Kidney capillary endothelial cell (primary cell): ENCODE measurements at regions not wholly inside any gene's neighbourhood (a gene's known extent, or its start where the extent isn't known, plus 50 kb on each side); places are given as distances from the start of the nearest gene placed in this dataset.

ENCODE experiments used
- DNase-seq: peaks from one replicate; pipeline ENCODE4 v3.0.0-alpha.2; 2018; ENCODE audit warnings: low spot score

DNA sequence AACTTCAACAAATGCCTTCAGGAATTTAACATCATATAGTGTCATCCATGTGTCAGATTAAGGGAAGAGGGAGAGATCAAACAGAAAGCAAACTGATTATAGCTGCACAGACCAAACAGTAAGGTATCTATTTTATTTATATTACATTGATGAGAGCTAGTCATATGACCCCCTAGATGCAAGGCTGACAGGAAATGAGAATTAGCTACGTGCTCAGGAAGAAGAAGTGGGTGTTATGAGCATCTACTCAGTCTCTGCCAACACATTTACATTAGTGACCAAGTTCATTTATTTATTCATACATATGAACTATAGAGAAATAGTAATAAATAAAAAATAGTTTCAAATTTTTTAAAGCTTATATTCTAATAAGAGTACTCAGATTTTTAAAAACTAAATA lies 787.3 kb downstream of the KCTD16 start:
- no peak for DNase-seq

DNA sequence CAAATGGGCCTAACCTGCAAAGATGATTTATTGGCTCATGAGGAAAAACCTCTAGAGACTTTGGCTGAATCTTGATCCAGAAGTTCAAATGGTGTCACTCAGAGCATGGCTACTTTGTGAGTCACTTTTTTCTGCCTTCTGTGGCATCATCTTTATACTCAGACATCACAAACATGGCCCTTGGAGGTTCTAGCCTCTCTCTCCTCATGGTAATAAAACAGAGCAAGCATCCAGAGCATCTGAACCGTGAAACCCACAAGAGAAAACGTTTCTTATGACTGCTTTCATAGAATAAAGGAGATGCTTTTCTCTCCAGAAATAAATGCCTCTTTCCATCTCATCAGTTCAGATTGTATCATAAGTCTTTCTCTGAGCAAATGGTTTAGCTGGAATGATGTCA lies 780.3 kb downstream of the KCTD16 start:
- DNase-seq = no peak

DNA sequence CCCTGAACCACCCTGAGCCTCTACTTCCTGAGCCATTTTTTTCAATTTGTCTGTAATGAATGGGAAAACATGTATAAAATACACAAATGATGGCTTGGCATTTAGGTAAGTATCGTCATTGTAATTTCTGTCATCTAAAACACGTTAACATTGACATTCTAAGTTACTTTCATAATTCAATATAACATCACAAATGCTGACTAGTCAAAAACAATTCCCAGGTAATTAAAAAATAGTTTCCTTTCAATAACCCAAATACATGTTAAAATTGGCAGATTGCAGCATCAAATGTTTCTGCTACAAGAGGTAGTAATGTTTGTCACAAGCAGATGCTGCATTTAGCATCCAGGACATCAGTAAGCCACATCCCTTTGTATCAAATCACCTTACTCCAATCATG lies 776.4 kb downstream of the KCTD16 start:
- no peak for DNase-seq

DNA sequence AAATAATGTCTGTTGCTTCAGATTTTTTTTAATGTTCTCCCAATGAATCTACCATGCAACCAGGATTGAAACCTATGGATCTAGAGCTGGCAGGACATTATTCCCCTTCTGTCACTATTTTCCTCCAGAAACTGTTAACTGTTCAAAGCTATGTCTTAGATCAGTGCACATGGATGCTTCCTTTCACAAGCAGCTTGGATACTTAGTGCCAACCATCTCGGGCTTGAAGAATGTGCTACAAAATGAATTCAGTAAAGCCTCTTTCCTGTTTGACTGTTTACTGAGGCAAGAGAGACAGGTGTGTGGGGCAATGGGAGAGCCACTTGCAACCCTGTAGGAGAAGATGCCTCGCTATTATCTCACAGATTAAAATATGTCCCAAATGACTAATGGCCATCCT lies 774.8 kb downstream of the KCTD16 start:
- DNase-seq = no peak

DNA sequence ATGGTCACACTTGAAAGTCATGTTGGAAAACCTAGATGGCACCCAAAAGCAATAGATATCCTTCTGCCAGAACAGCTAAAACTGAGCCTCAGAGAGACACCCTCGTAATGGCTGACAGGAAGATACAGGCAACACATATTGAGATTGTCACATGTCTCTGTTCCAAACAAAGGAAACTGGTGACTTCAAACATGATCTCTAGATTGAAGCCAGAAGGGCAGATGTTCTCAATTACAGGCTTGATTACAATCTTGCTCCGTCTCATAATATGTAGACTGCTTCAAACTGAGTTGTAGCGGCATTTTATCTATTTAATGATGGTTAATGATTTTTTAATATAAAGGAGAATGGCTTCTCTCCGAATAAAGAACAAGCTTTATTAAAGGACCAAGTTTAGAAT lies 774.3 kb downstream of the KCTD16 start:
- no peak for DNase-seq

DNA sequence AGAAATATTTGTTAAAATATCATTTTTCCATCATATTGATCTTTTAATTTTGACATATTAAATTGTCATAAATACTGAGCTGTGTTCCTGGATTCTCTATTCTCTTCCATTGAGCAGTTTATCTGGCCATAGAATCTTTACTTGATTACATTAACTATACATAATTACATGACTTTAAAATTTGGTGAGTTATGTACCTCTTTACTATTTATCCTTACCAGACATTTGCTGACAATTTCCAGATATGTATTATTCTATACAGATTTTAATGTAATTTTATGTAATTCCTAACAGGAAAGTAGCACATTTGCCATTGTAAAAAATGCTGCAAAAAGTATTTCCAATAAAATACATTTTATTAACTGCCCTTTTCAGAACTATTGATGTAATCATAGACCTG lies 770.3 kb downstream of the KCTD16 start:
- DNase-seq = no peak

DNA sequence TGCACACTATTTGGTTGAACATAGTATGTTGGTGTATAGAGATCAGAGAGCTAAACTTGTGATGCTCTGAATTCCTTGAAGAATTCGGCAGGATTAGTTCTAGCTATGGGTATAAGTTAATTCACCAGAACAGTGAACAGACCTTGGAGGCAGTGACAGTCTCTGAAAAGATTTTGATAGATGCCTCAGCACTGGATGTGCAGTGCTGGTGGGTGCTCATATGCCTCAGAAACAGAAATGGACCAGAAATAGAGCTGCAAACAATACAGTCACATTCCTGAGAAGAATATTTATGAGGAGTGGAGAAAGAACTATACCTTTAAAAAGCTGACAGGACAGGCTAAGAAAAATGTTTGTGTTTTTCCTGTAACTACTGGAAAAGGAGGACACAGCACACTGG lies 747.7 kb downstream of the KCTD16 start:
- DNase-seq = no peak

DNA sequence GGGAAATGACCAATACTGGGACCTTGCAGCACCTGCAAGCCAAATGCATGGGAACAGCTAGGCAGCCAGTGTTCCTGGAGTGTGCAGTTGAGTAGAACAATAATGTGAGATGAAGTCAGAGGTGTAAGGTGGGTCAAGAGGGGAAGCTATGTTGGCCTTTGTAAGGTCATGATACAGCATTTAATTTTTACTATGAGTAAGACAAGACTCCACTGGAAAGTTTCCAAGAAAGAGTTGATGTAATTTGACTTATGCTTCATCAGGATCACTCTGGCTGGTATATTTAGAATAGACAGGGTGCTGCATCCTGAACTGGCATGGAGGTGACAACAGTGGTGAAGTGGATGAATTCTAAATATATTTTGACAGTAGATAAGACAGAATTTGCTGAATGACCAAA lies 744.8 kb downstream of the KCTD16 start:
- no peak for DNase-seq

DNA sequence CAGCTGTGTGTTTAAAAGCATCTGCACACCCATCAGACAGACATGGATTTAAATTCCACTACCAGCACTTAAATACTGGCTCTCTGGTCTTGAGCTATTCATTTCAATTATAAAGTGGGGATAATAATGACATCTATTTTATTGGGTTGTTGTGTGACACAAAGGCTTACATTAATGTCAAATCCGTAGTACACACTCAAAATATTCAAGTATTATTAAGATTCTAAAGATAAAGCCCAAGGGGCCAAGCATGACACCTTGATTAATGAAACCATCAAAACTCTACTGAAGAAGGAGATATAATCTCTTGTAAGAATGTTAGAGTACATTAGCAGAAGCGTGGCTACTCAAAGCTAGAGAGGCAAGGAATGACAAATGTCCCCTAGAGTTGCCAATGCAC lies 743.0 kb downstream of the KCTD16 start:
- no peak for DNase-seq

DNA sequence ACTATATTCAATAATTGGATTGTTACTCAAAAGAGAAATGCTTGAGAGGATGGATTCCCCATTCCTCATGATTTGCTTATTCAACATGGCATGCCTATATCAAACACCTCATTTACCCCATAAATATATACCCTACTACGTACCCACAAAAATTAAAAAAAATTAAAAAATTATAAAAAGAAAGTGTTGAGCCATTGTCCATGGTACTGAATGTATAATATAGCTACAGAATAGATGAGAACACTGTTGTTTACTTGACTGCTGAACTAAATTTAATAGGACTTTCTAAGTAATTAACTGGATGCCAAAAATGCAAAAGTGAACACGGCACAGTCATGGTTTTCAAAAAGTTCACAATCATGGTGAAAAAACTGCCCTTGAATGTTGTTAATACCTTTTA lies 725.8 kb downstream of the KCTD16 start:
- DNase-seq = no peak

DNA sequence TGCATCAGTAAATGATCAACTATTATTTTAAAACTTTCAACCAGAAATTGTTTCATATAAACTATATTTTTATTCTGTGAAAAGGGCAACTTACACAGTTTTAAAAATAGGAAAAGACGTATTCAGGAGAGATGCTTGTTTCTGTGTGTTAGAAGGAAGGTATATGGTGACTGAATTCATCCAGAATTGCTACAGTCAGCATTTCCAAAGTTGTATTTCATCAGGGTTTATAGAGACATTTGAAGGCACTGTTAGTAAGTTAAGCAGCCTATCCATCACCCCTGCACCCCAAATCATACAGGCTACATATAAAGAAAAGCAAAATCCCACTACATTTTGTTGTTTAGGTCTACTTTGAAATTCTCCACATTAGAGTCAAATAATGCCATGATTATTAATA lies 716.0 kb downstream of the KCTD16 start:
- DNase-seq = no peak

DNA sequence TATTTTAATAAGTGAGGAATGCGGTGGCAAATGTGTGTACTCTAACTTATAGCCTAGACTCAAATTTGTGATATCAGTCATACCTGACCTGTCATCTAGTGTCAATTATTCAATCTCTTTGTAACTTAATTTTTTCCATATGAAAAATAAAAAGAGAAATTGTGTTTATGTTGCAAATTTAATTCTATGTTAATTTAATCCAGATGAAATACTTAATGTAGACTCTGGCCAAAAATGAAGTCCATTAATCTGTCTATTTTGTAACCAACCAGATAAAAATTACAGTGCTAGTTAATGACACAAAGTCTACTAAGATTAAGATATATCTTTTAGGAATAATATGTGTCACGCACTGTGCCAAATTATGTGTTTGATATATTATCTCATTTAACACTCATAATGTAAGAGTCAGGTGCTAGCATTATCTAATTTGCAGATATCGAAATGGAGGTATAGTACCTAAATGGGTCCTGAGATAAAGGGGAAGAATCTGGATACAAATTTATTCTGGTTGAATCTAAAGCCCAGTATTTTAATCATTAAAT lies 712.1 kb downstream of the KCTD16 start:
- DNase-seq = no peak

DNA sequence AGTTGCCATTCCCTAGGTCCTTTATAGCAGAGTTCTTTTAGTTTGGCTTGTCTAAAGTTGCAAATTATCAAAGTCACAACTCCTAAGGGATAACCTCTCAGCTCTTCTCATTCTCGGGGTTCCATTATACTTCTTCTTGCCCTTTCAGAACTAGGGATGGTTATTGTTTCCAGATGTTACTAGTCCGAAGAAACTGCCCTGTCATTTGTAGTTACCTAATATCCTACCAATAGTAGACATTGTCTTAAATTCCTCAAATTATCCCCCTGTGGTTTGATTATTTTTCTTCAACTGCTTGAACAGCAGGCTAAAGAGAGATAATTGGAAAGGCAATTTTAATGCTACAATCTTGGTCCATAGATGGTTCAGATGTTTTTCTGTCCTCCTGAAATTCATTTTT lies 709.8 kb downstream of the KCTD16 start:
- no peak for DNase-seq

DNA sequence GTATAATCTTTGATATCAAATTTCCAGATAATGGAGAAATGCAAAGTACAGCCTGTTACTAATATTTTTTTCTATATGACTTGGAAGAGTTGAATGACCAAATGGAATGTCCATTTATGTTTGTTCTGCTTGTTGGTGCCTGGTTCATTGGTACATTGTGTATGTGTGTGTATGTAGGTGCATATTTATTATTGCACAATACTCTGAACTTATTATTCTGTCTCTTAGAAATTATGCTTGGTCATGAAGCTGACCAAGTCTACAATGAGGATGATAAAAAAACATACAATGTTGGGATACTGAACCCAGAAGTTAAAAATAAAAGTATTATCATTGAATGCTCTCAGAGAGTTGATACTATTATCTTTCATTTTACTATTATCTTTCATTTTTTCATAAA lies 706.3 kb downstream of the KCTD16 start:
- no peak for DNase-seq

DNA sequence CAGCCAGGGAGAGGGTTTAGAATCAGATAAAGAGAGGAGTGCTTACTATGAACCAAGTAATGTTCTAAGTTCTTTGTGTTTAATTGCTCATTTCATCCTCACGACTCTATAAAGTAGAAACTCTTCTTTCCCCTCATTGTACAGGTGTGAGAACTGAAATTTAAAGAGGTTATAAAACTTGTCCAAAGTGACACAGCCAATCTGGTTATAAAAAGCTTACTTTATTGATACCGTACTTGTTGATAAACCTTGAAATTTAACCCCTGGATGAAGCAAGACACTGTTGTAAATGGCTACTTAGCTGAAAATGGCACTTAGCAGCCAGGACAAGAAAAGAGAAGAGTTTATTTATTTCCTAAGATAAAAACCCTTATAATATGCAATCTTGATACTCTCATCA lies 702.4 kb downstream of the KCTD16 start:
- no peak for DNase-seq

DNA sequence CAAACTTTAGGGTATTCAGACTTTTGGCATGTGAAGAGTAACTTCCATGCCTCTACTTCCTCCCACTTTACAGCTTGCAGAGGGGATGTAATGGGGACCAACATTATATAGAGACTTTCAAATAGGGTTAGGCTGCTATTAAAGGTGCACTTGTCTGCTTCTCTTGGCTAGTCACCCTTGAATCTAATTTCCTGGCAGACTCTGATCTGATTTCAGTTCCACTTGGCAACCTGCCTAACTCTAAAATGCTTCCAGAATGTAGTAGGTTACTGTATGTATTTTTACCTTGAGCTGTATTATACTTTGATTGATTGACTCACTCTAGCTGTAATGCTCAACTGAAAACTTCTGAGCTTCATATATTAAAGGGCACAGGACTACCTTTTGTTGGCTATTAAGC lies 693.4 kb downstream of the KCTD16 start:
- no peak for DNase-seq

DNA sequence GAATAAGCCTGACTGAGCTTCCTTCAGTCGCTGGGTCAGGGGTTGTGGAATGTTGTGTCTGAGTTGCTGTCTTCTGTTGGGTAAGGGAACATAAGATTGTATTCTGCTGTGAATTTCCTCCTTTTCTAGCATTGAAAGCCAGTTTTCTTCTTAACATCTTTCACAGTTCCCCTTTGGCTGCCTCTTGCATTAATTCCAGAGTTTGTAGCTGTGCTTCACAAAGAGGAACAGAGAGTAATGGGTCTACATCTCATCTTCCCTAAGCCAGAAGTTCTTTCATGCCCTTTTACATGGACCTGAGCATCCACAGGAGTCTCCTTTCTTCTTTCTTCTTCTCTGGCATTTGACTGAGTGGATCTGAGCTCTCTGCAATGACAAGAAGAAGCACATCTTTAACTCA lies 686.8 kb downstream of the KCTD16 start:
- no peak for DNase-seq

DNA sequence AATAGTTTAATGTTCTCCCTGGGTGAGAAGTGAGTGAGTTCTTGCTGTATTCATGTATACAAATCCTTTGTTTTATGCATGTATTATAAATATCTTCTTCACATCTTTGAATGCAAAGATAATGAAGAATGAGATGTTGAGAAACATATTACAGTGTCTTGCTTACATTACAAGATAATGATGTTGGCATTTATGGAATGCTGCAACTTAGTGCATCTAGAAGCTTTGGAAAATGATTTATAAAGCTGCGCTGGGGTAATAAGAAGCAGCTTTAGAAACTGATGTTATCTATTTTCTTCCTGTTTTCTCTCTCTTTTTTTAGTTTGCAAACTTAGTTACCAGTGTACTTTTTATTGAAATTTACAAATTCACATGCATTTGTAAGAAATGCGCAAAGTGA lies 673.4 kb downstream of the KCTD16 start:
- no peak for DNase-seq

DNA sequence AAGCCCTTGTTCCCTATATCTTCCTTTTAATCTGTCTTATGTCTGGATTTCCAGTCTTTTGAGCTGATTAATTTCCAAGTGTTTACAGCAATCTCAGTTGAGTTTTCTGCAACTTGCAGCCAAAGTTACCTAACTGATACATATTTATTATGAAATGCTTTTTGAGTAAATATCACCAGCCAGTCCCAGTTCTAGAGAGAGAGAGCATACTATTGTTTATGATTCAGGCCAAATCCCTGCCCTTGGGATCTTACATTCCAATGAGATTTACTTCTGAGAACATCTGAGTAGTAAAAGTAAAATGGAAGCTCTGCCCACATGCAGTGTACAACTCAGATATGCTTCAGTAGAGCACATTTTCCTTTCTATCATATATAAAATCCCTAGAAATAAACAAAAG lies 661.7 kb downstream of the KCTD16 start:
- no peak for DNase-seq

DNA sequence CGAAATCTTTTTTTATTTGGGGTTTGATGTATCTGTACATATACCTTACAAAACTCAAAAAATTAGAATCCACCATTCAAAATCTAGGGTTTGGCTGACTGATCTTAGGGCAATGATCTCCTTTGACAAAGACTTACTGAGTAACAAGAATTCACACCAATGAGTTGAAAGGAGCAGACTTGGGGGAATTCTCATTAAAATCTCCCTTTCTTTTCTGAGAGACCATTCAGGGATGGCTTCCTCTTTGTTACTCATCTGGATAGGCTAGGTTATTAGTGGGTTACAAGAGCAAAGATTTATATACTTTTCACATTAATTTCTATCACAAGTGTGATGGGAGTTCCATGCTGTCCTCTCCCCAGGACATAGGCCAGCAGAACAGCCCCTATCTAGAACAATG lies 661.0 kb downstream of the KCTD16 start:
- DNase-seq = no peak

DNA sequence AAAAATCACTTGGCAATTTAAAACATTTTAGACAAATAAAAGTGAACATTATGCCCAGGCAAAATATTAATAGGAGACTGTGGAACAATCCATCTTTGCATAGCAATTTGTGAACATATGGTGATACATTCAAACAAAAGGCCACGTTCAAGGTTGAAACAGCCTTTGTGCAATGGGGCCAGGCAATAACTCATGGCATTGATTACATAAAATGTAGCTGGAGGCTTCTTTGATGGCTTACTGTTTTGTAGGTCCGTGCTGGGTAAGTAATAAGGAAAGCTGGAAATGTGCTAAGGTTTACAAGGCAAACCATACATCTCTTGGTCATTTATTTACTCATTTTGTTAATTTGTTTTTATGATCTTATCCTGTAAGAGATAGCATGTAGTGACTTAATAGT lies 651.8 kb downstream of the KCTD16 start:
- DNase-seq = no peak

DNA sequence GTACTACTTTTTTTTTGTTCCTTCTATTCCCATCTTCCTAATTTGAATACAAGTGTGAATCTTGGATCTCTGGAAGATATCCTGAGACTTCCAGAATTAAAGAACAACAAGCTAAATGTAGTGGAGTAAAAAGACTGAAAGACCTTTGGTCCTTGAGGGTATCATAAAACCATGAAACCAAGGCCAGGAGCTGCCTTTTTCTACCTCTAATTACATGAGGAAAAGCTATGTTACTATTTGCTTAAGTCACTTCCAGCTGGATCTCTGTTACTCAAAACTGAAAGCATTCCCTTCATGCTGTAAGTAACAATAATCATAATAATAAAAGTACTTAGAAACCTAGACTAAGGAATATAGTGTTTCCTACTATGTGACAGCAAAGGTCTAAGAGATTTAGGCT lies 649.6 kb downstream of the KCTD16 start:
- no peak for DNase-seq

DNA sequence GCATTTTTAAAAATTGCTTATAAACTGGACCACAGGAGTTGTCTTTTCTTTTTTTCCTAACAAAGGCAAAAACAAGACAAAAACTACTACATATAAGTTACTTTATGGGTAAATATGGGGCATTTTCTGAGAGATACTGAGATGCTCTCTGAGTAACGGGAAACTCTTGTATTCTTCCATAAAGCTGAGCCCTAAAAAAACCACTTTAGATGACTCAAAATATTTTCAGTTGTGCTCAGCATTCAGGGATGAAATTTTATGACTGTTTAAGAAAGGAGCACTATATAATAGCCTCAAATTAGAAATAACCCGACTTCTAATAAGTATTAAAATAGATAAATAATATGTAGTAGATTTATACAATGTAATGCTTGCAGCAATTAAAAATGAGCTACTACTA lies 644.5 kb downstream of the KCTD16 start:
- no peak for DNase-seq

DNA sequence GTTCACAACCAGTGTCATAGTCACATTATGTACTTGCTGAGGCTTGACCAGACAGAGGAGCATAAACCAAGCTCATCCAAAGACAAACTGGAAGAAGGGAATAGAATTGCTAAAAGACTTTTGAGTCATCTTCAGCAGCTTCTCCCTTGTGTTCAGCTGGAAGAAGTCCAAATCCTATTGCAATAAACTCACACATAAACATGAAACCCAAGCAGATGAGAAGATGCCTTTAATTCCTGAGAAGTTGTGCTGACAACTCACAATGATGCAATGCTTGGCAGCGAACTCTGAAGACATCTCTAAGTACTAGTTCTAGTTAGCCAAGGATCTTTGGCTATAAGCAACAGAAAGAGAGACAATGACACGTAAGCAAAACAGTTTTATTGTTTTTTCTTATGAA lies 642.1 kb downstream of the KCTD16 start:
- no peak for DNase-seq

DNA sequence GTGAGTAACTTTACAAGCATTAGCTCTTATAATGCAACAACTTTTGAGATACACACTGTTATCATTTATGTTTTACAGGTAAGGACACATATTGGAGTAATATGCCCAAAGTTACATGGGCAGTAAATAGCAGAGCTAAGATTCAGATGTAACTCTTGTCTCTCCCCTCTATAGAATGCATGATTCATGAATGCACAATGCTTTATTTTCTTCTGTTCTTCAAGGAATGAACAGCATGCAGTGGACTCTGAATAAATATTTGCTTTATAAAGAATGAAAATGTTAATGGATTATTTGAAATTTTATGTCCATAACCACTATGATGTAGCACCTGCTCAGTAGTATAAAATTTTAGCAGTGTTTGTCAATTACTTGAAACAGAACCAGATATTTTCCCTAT lies 629.5 kb downstream of the KCTD16 start:
- DNase-seq = no peak
